Stimulated activated CD4-positive, alpha-beta T cell treated with anti-CD3 and anti-CD28 coated beads, Interleukin-1b, Interleukin-23, amount 100 ng/mL, for 24 hours (primary cell): ENCODE measurements at regions not wholly inside any gene's neighbourhood (a gene's known extent, or its start where the extent isn't known, plus 50 kb on each side); places are given as distances from the start of the nearest gene placed in this dataset.
A peak's percentile ranks its signal among the peaks of the same experiment; 100 is the strongest.

Experiments
- DNase-seq, 4 experiments: peaks; one replicate each; pipeline ENCODE4 v3.0.0-alpha.2; 2020; ENCODE audit warnings: low read depth in 4 of 4, low spot score in 1 of 4

DNA sequence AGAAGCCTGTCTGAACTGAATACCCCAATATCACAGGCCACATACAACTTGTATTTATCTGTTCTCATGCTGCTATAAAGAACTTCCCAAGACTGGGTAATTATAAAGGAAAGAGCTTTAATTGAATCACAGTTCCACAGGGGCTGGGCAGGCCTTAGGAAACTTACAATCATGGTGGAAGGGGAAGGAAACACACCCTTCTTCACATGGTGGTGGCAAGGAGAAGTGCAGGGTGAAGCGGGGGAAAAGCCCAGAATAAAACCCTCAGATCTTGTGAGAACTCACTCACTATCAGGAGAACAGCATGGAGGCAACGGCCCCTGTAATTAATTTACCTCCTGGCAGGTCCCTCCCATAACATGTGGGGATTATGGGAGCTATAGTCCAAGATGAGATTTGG lies 50.3 kb upstream of the FNDC1 start:
- no peak for DNase-seq

DNA sequence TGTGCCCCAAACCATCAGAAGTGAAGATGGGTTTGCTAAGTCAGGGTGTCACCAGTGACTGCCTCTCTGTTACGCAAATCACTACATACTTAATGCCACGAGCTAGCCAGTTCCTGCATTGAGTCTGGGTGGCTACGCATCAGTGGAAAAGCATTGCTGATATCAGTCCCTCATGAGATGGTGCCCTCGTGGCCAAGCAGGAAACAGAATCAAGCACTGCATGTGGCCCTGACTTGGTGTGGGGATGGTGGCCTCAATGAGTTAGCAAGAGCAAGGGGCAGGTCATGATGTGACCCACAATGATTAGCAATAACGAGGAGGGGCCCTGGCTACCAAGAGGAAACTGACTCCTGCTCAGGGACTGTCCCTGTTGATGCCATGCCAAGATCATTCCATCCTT lies 51.6 kb upstream of the FNDC1 start:
- no peak for DNase-seq

DNA sequence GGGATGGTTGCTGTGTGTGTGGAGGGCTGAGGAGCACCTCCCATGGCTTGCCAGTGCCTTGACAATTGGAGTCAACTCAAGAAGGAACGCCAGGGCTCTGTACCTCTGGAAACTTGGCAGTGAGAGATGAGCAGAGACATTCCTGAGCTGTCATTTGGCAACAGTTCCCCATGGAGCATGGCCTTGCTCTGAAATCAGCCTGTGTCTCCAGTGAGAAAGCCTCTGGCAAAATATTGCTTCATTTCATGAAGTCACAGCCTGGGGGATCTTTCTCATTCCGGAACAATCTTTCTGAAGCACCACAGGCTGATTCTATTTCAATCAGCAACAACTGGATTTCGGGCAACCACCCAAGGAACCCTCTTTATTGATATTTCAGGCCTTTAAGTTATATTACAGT lies 52.2 kb upstream of the FNDC1 start:
- DNase-seq, result no peak

DNA sequence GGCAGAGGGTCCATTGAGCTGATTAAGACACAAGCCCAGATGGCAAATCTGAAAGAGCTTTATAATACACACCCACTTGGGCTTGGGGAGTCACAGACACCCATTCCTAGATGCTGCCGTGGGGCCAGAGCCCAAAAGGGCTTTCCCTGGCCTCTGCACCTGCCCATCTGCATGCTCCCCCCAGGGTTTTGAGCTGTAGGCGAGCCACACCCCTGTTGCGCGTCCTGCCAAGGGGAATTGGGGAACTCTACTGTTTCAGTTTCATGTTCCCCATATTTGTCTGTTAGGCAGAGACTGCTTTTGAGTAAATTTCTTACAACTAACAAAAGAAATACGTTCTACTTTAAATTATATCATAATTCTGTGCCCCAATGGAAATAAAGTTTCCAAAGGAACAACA lies 52.9 kb upstream of the FNDC1 start:
- no peak for DNase-seq

DNA sequence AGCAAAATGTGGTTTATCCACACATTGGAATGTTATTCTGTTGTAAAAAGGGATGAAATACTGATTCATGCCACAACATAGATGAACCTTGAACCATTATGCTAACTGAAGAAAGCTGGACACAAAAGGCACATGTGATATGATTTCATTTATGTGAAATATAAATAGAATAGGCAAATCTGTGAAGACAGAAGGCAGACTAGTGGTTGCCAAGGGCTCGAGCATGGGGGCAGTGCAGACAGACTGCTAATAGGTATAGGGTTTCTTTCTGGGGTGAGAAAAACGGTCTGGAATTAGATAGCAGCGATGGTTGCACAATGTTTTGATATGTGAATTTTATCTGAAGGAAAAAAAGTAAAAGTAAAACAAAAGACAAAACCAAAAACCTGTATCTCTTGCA lies 54.6 kb upstream of the FNDC1 start:
- DNase-seq, result no peak

DNA sequence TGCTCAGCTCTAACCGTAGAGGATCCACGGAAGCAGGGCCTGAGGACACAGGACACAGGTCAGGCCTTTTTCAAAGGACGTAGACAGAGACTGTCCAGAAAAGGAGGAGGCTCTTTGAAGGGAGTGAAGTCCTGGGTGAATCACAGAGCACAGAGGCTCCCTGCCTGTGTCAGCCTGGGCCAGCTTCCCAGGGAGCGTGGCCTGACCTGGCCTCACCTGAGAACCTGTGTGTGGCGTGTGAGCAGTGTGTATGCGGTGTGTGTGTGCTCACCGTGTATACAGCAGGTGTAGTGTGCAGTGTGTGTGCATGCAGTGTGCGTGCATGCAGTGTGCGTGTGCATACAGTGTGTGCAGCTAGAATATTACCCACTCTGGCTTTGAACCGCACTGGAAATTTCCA lies 56.0 kb upstream of the FNDC1 start:
- no peak for DNase-seq

DNA sequence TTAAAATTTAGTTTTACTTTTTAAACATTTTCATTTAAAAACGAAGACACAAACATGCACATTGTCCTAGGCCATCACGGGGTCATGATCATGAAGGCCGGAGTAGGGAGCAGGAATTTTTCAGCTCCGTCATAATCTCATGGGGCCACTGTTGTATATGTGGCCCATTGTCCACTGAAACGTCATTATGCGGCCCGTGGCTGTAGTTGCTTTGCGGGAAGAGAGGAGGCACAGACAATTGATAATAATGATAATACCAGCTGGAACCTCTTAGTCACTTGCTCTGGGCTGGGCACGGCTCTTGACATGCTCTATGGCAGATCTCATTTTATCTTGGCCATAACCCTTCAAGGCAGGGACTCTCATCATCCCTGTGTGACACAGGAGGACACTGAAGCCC lies 56.5 kb upstream of the FNDC1 start:
- no peak for DNase-seq

DNA sequence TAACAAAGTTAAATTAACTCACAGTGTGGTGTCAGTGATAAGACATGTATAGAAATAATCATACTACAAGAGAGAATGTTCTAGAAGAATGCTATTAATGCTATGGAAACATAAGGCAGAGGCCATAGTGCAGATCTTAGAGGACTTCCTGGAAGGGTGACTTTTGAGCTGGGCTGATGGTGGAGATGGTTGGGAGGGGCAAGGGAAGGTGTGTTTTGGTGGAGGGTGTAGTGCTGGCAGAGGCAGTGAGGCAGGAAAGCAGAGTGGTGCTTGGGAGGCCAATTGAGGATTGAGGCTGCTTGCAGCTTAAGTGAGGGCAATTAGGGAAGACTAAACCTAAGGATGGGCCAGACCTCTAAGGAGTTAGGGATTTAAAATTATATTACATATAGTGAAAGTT lies 58.5 kb upstream of the FNDC1 start:
- no peak for DNase-seq

DNA sequence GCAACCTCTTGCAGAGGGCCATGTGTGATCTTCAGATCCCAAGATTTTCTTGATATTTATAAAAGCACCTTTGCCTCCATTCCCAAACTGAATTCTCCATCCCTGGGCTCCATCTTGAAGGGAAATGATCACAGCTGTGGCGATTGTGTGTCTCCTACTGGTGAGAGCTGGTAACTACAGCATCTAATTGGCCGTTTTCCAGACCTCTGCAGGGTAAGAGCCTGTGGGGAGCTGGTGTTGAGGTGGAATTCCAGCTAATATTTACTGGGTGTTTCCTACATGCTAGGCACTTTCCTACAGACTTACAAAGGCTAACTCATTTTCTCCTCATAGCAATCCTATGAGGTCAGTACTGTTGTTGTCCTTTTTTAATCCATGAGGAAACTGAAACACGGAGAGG lies 59.2 kb upstream of the FNDC1 start:
- no peak for DNase-seq

DNA sequence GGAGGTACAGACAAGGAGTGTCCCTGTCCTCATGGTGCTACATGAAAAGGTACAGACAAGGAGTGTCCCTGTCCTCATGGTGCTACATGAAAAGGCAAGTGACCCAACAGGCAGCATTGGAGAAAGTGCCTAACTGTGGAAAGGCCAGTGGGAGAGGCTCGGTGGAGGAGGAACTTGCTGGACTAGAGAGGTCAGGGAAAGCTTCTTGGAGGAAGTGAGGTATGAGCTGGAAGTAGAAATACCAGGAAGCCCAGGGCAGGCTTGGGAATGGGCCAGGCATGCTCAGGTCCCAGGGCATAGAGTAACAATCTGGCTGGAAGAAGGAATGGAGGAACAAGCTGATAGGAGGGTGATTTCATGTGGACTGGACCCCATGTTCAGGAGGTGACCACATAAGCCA lies 59.8 kb upstream of the FNDC1 start:
- no peak for DNase-seq

DNA sequence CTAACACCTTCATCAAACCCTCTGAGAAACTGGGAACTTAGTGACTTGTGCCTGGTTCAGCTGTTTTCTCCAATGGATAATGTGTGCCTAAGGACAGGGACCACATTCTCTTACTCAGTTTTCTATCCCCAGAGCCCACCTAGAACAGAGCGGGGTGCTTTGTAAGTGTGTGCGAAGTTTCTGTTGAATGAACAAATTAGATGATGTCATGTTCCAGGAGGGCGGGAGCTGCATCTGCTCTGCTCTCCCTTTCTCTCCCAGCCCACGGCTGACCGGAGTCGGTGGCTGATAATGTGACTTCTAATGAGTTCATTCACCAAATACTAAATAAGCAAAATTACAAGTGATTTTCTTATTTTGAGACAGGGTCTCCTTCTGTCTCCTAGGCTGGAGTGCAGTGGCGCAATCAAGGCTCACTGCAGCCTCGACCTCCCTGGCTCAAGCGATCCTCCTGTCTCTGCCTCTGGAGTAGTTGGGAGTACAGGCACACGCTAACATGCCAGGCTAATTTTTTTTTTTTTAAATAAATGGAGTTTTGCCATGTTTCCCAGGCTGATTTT lies 60.7 kb upstream of the FNDC1 start:
- DNase-seq, result no peak

DNA sequence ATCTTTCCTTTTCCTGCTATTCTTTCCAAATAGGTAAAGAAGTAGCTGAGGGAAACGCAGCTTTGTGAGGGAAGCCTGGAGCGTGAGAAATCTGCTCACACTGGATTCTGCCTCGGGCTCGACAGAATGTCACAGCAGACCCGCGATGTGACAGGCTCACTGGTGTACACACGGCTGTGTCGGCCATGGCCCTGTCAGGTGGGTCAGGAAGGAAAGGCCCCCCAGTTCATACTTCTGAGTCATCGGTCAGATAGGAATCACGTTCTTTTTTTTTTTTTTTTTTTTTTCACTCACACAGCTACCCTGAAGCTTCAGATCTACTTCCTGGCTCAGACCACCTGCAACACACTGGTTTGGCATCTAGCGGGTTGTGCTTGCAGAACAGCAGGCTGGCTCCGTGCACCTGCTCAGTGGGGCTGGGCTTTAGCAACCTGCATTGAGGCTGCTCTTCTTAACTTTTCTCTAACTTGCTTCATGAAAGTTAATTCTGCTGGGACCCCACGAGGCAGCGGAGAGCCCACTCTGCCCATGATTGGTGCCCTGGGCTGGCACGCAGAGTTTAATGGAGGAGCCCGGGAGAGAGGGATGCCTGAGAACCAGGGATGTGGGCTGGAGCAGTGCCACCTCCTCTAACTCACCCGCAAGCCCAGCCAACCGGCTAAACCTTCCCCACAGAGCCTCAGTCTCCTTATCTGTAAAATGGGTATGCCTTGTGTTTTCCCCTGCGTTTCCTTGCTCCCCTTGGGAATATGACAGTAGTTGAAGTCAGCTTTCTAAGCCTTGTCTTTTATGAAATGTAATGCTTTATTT lies 61.5 kb upstream of the FNDC1 start:
- DNase-seq, result no peak

DNA sequence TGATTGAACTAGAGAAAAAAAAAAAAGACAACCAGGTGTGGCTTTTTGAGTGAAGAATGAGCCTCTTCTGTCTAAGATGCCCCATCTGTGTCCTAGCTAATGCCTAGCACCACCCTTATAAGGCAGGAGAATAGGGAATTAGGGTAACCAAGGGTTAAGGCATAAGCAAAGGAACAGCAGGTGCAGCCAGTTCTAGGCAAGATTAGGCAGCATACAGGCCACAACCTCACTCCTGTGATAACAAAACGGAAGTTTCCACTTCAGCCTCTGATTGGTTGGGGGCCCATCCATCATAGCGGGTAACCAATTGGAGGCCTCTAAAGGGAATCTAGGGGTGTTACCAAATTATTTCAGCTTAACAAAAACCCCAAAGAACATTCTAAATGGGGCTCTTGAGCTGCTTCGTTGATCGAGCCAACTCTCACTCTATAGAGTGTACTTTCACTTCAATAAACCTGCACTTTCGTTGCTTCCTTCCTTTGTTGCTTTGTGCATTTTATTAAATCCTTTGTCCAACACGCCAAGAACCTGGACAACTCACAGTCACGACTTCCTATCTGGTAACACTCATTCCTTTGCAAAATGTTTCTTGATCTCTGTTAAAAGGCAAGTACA lies 61.9 kb upstream of the TAGAP start:
- DNase-seq, result peak; percentile 74 to 88 (median 80)

DNA sequence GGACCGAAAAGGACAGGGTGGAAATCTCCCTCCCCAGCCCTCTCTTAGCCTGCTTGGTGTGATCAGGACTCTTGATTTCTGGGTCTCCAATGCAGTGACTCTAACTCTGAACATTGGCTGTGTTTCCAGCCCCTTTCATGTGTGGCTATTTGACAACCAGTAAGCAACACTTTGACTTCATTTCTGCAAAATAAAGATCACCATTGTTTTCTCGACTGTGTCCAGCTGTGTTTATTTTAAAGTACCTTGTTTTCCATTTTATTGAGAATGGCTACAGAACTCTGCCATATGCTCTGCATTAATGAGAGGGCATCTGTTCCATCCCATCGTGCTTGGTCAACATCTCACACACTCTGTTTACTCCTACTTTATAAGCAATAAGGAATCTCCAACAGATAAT lies 60.9 kb upstream of the TAGAP start:
- DNase-seq, result no peak

DNA sequence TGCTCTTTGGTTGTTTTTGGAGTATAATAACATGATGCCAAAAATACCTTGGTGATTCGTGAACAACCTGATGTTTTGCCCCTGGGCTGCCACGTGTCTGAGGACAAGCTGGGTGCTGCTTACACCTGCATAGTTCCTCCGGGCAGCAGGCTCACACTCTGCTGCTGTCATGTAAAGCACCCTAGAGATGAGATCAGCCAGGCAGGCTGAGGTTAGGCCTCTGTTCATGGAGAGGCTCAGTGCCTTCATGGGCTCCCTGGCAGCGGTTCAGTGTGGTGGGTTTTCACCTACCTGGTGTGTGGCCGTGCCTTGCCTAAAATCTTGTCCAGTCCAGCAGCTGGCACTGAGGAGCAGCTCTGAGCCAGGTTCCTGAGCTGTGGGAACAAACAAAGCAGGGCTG lies 60.1 kb upstream of the TAGAP start:
- no peak for DNase-seq

DNA sequence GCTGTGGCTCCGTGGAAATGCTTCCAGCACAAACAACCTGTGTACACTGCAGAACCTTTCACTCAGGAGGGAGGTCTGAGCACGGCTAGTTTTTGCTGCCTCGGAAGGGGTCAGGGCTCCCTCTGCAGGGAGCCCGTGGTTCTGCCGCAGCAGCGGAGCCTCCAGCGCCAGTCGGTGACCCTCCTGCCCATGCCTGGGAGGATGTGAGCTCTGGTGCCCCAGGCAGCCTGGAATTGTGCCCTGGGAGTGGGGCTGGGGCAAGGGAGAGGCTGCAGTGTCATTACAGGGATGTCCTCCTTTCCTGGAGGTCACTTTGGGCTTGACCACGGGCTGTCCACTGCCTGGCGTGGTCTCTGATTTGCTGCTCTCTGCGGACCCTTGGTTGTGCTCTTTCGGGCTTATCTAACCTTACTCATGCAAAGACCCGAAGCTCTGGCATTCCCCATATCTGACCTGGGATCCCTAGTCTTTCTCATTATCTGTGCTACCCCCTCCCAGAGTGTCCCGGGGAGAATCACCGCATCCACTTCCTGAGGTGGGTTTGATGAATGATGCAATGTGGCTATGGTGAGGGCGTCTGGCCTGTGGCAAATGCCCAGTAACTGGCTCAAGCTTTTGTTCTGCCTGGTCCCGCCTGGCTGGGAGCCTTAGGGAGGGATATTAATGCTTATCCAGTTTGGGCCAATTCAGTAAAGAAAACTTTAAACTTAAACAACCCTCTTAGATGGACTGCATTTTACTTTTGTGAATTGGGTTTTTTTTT lies 59.6 kb upstream of the TAGAP start:
- peak; percentile 49 to 72 (median 64) for DNase-seq

DNA sequence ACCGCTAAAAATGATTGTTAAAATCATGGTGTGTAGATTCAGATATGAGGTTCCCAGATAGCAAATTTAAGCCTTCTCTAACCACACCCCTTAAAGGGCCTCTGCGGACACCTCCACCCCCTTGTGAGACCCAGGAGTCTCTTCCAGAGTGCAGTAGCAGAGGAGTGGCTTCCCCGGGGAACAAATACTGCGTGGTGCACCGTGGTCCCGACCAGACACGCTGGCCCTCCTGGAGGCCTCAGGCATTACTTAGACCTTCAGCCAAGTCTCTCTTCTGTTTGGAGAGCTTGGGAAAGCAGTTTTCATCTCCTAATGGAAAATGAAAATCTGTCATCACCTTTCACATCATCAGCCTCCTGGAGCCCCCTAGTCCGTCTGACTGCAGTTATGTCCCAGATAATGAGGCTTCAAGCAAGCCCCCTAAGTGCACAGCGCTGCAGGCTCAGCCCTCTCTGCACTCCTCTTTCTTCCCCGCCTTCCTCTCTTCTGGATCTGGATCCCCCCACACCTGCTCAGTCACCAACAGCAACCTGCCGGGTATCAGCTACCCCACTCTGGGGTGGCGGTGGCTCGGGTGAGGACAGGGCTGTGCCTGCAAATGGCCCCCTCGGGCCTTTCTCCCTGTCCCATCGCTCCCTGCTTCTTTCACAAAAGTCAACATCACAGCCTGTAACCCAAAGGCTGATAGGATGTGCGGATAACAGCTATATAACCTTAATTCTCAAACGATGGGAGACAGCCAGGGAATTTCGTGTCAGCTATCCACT lies 58.8 kb upstream of the TAGAP start:
- DNase-seq, result no peak

DNA sequence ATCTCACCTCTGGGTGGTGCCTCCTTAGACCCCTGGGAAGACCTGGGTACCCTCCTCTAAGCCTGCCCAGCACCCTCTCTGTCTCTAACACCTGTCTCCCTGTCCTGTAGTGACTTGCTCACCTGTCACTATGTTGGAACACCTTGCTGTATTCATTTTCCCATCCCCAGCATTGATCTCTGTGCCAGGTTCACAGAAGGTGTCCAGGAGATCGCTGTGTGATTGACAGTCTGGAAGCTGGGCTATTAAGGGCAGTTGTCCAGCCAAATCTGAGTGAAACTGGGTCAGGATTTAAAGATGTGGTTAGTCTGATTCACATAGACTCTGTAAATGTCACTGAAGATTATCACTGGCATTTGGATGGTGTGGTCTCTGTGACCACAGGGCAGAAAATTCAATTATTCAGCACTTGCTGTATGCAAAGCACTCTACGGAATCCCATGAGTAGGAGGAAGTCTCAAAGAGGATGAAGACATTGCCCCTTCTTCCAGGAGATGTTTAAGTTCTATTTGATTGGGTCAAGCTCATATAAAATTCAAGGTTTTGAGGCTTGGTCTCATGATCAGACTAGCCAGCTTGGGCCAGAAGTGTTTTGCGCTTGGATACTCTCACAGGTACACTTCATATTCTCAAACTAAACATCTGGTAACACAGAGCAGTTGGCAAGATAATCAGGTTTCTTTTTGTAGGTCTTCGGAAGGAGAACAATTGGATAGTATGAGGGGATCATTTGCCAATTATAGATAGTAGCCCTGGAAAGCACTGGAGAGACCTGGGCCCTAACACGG lies 57.8 kb upstream of the TAGAP start:
- no peak for DNase-seq

DNA sequence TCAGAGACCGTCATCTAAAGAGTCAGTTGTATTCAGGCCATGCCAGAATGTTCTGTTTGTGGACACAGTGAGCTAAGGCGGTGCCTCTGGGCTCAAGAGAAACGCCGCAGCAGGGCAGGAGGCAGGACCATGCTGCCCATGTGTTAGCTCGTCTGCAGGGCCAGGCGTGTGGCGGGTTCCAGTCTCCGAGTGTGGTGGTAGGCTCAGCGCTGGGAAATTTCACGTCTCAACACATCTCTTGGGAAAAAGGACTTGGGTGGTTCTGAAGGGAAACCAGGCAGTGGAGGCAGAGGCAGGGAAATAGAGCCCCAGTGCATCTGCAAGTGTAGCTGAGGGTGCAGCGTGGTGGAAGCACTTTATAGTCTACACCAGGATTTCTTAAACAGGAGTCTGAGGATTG lies 56.9 kb upstream of the TAGAP start:
- no peak for DNase-seq

DNA sequence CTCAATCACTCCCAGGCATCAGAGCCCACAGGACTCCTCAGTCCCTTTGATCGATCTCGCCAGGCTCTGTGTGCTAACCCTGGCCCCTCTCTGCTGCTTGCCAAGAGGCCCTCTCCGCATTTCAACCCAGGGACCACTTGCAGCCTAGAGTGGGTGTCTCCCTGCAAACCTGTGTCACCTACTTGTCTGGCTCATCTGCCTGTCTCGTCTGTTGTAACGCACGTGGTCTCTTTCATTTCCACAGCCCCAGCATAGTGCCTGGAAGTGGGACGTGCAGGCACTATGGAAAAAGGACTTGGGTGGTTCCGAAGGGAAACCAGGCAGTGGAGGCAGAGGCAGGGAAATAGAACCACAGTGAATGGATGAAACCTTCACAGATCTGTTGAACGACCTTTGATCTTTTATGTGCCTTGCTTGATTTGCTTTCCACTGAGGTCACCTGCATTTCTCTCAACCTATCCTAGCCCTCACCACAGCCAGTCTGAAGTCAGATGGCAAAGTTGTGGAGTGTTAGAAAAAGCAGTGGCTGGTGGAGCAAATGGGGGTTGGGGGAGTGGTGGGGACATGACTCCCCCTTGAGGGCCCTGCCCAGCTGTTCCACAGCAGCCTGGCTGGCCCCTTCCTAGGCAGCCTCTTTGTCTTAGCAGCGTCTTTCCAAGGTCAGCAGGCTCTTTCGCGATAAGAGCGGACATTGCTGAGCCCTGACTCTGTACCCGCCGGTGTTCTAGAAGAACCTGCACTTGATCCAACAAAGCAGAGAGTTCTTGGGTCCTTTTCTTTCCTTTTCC lies 55.8 kb upstream of the TAGAP start:
- no peak for DNase-seq
